Inferior parietal cortex (tissue), 1 donor: ENCODE measurements at regions not wholly inside any gene's neighbourhood (a gene's known extent, or its start where the extent isn't known, plus 50 kb on each side); places are given as distances from the start of the nearest gene placed in this dataset.
"Not testable (repeated sequence)": the region's sequence is repeated elsewhere in the genome, so short reads cannot be mapped to it uniquely, and the experiment has no call there.

Experiments used
- DNase-seq: peaks from one replicate; pipeline ENCODE4 v3.0.0-alpha.2; 2016; ENCODE audit errors: extremely low spot score

- DNase-seq = no peak
Measured at GRCh38 chr16:26715969-26716368, 350.8 kb upstream of the C16orf82 start.

GRCh38 chr16:26717826-26718225 is 348.9 kb upstream of the C16orf82 start:
- DNase-seq = no peak

- DNase-seq = no peak
Measured at GRCh38 chr16:26721290-26721689, 345.4 kb upstream of the C16orf82 start.

GRCh38 chr16:26721957-26722356 is 344.8 kb upstream of the C16orf82 start:
- not testable (repeated sequence) for DNase-seq

GRCh38 chr16:26724189-26724588 is 342.5 kb upstream of the C16orf82 start:
- DNase-seq = no peak

- no peak for DNase-seq
Measured at GRCh38 chr16:26727848-26728247, 338.9 kb upstream of the C16orf82 start.

- DNase-seq = no peak
Measured at GRCh38 chr16:26729951-26730541, 336.7 kb upstream of the C16orf82 start.

GRCh38 chr16:26731729-26732128 is 335.0 kb upstream of the C16orf82 start:
- no peak for DNase-seq

GRCh38 chr16:26733710-26734109 is 333.0 kb upstream of the C16orf82 start:
- DNase-seq = no peak

GRCh38 chr16:26735521-26735920 is 331.2 kb upstream of the C16orf82 start:
- DNase-seq = no peak

- no peak for DNase-seq
Measured at GRCh38 chr16:26736084-26736483, 330.6 kb upstream of the C16orf82 start.

GRCh38 chr16:26740771-26741170 is 326.0 kb upstream of the C16orf82 start:
- DNase-seq = no peak

- DNase-seq = no peak
Measured at GRCh38 chr16:26742040-26742439, 324.7 kb upstream of the C16orf82 start.

- no peak for DNase-seq
Measured at GRCh38 chr16:26744430-26744829, 322.3 kb upstream of the C16orf82 start.

GRCh38 chr16:26747760-26748159 is 319.0 kb upstream of the C16orf82 start:
- DNase-seq = no peak

GRCh38 chr16:26749072-26749471 is 317.7 kb upstream of the C16orf82 start:
- DNase-seq = no peak

- DNase-seq = no peak
Measured at GRCh38 chr16:26752166-26752565, 314.6 kb upstream of the C16orf82 start.

GRCh38 chr16:26756633-26757032 is 310.1 kb upstream of the C16orf82 start:
- DNase-seq = no peak

- no peak for DNase-seq
Measured at GRCh38 chr16:26762594-26762993, 304.1 kb upstream of the C16orf82 start.

- no peak for DNase-seq
Measured at GRCh38 chr16:26765087-26765486, 301.6 kb upstream of the C16orf82 start.

- peak; percentile 25 for DNase-seq
Measured at GRCh38 chr16:26768385-26769010, 298.2 kb upstream of the C16orf82 start.

- DNase-seq = no peak
Measured at GRCh38 chr16:26770547-26770946, 296.2 kb upstream of the C16orf82 start.

GRCh38 chr16:26772503-26772902 is 294.2 kb upstream of the C16orf82 start:
- no peak for DNase-seq

- DNase-seq = peak; percentile 13
Measured at GRCh38 chr16:26777821-26778220, 288.9 kb upstream of the C16orf82 start.
